Hematopoietic multipotent progenitor cell treated with erythropoietin and hydrocortisone succinate and interleukin-3 and kit ligand, for 17 days (in vitro differentiated cells): ENCODE measurements at regions not wholly inside any gene's neighbourhood (a gene's known extent, or its start where the extent isn't known, plus 50 kb on each side); places are given as distances from the start of the nearest gene placed in this dataset.
"Not testable (repeated sequence)": the region's sequence is repeated elsewhere in the genome, so short reads cannot be mapped to it uniquely, and the experiment has no call there.

Source experiments
- DNase-seq: peaks from one replicate; pipeline ENCODE4 v3.0.0-alpha.2; 2015; ENCODE audit warnings: low spot score

GRCh38 chr3:22383285-22383684 lies 632.3 kb upstream of the ZNF385D start:
- no peak for DNase-seq

GRCh38 chr3:22386107-22386506 lies 635.1 kb upstream of the ZNF385D start:
- DNase-seq, result no peak

- DNase-seq, result no peak
These were observed 641.3 kb upstream of the ZNF385D start for GRCh38 chr3:22392286-22392685.

- no peak for DNase-seq
These were observed 641.8 kb upstream of the ZNF385D start for GRCh38 chr3:22392859-22393258.

- DNase-seq, result no peak
These were observed 648.6 kb upstream of the ZNF385D start for GRCh38 chr3:22399566-22399965.

GRCh38 chr3:22401499-22401898 lies 650.5 kb upstream of the ZNF385D start:
- no peak for DNase-seq

GRCh38 chr3:22414239-22414638 lies 663.2 kb upstream of the ZNF385D start:
- DNase-seq, result no peak

GRCh38 chr3:22416838-22417446 lies 665.9 kb upstream of the ZNF385D start:
- DNase-seq, result not testable (repeated sequence)

- DNase-seq, result no peak
These were observed 668.3 kb upstream of the ZNF385D start for GRCh38 chr3:22419261-22419660.

- no peak for DNase-seq
These were observed 670.6 kb upstream of the ZNF385D start for GRCh38 chr3:22421589-22421988.

- no peak for DNase-seq
These were observed 680.3 kb upstream of the ZNF385D start for GRCh38 chr3:22431334-22431733.

GRCh38 chr3:22439626-22440025 lies 688.6 kb upstream of the ZNF385D start:
- DNase-seq, result no peak

- DNase-seq, result no peak
These were observed 690.7 kb upstream of the ZNF385D start for GRCh38 chr3:22441711-22442110.

- no peak for DNase-seq
These were observed 692.7 kb upstream of the ZNF385D start for GRCh38 chr3:22443571-22444233.

- not testable (repeated sequence) for DNase-seq
These were observed 694.3 kb upstream of the ZNF385D start for GRCh38 chr3:22445336-22445735.

- no peak for DNase-seq
These were observed 699.9 kb upstream of the ZNF385D start for GRCh38 chr3:22450786-22451400.

- DNase-seq, result no peak
These were observed 700.5 kb upstream of the ZNF385D start for GRCh38 chr3:22451501-22451900.

GRCh38 chr3:22453906-22454535 lies 703.0 kb upstream of the ZNF385D start:
- DNase-seq, result no peak

- no peak for DNase-seq
These were observed 719.0 kb upstream of the ZNF385D start for GRCh38 chr3:22469995-22470394.

- DNase-seq, result no peak
These were observed 720.5 kb upstream of the ZNF385D start for GRCh38 chr3:22471557-22471956.

GRCh38 chr3:22474706-22475445 lies 723.9 kb upstream of the ZNF385D start:
- no peak for DNase-seq

- no peak for DNase-seq
These were observed 724.7 kb upstream of the ZNF385D start for GRCh38 chr3:22475665-22476240.
